ENCODE measurements at regions not wholly inside any gene's neighbourhood (a gene's known extent, or its start where the extent isn't known, plus 50 kb on each side); places are given as distances from the start of the nearest gene placed in this dataset.
"Not testable (repeated sequence)": the region's sequence is repeated elsewhere in the genome, so short reads cannot be mapped to it uniquely, and the experiment has no call there.

DNA sequence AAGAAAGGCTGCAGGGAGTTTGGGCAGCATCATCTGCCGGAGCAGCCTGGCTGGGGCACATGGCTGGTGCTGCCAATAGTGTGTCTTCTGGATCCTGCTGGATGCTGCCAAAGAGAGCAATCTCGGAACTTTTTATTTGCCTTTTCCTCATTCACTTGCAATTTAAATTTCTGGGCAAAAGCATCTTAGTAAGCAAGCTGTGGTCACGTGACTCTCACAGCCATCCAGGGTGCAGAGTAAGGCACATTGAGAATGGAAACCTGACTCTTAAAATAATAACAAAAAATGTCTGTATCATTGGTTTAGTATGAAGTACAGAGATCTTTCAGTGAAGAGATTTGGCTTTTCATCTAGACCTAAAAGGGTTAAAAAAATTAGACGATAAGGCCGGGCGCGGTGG is 910.3 kb downstream of the STIM2 start:
- DNase-seq: no peak

DNA sequence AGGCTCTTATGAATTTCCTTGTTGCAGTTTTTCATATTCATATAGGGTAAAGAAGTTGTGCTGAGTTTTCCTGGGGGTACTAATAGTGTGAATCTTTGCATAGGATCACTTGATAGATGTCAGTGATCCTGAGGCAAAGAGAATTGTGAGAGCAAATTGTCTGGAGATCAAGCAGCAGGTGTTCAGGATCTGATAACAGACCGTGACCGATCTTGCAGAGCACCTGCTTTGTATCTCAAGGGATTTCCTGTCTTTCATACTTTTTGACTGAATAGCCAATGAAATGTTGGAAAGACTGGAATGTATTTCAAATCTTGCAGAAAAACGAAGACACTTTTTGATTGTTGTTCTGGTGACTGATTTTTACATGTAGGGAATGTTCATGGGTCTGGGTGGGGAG is 914.5 kb downstream of the STIM2 start:
- peak in 1 of 2 experiments; percentile 14 for DNase-seq

DNA sequence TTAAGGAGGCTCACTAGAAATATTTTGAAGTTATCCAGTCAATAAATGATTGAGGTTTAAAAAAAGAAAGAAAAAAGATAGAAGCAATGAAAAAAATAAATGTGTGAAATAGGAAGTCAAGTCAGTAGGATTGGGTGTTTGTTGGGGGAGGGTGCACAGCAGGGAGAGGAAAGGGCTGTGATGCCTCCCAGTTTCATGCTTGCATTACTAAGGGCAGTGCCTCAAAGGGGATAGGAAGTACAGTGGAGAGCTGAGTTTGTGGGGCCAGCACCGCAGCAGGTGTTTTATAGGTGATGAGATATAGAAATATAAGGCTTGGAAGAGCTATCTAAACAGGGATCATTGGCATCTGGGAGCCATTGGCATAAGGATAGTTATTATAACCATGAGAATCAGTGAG is 919.2 kb downstream of the STIM2 start:
- DNase-seq: no peak

DNA sequence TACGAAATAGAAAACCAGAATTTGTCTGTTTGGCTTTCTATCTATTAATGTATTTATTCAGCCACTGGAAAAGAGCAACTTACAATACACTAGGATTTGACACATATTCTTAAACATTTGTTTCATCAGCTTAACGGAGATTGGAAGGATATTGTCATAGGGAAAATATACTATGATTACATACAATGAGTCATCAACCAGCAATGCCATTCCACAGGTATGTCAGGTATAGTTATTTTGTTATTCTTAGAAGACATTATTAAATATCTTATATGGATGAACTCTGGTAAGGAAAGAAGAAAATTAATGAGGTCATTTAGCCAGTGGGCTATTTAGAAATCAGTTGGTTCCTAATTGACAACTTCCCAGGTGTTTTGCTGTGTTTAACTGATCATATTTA is 926.6 kb downstream of the STIM2 start:
- DNase-seq: no peak

DNA sequence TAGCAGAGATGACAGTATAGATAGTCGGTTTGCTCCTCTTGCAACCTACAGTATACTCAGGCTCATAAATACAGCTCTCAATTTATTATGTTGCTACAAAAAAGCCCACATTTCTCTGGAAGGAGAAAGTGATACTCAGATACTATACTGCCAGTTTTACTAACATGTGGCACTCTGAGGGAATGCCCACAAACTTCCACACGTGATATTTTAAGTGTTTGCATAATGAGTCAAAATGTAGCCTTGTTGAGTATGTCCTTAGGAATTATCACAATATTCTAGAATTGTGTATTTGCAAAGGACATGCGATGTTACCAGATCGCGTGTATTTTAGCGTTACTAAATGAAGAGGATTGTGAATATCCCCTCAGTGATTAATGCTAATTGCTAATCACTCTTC is 929.1 kb downstream of the STIM2 start:
- DNase-seq: no peak

DNA sequence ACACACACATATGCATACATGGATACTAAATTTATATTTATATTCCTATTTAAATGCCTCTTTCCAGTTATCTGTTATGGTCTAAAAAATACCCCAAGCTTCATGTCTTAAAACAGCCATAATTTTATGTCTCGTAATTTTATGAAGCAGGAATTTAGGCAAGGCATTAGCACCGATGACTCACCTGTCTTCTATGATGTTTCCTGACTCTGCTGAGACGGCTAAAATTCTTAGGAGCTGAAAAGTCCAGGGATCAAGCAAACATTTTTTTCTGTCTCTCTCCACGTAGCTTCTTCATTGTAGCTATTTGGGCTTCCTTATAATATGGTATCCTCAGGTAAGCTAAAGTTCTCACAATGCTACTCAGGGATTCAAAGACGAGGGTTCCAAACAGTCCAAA is 930.3 kb downstream of the STIM2 start:
- no peak for DNase-seq

DNA sequence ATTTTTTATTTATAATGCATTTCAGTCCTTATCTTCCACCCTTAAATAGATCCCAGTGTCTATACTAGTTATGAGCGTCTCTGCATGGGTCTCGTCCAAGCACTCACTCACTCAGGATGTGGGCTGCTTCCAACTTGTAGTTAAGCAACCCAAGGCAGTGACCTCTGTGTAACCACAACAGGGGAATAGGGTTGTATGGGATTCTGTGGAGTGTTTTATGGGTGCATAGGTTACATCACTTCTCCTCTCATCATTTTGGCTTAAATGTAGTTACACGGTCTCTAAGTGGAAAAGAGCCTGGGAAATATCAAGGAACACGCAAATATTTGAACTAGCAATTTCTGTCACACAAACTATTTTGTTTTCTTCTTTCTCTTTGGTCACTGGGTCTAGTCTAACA is 931.0 kb downstream of the STIM2 start:
- no peak for DNase-seq

DNA sequence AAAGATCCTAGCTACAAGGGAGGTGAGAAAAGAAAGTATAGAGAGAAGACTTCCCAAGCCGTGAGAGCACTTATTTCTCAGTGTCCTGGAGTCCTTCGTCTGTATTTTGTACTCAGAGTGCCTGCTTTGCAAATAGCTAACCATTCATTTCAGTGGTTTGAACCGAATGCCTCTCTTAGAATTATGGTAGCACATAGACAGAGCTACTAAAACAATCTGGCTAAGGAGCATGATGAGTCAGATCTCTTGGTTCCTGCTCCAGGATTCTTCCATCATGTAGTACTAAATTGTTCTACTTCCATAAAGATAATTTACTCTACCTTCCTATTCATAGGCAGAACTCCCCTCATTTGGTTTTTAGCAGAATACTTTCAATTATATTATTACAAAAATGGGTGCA is 946.6 kb downstream of the STIM2 start:
- DNase-seq: no peak

DNA sequence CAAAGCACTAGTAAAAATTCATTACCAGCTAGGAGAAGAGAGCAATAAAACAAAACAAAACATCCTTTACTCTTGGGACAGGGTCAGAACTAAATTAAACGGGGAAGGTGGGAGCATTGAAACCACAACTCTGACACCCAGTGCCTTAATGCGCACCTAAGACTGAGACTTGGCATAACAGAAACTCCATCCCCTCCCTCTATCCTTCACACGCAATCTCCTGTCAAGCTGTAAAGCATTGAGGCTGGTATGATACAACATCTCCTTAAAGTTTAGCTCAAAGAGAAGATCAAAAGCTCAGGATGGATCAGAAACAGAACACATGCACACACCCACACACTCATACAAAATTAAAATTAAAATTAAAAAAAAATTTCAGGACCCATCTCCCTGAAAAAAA is 951.3 kb downstream of the STIM2 start:
- no peak for DNase-seq

DNA sequence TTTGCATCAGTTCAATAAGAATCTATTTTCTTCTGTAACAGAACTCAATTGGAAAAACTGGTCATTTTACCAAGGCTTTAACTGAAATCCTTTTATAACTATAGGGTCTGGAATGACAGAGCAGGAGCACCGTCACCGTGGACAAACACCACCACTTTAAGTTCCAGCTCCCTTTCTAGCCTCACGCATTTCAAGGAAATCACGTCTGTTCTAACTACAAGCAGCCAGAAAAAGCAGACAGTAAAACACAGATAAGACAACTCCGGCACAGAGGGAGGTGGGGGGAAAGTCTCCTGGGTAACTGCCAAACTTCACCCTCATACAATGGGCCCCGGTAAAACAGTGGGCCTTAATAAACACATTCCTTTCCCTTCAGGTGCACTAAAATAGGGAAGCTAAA is 952.6 kb downstream of the STIM2 start:
- DNase-seq: not testable (repeated sequence)

DNA sequence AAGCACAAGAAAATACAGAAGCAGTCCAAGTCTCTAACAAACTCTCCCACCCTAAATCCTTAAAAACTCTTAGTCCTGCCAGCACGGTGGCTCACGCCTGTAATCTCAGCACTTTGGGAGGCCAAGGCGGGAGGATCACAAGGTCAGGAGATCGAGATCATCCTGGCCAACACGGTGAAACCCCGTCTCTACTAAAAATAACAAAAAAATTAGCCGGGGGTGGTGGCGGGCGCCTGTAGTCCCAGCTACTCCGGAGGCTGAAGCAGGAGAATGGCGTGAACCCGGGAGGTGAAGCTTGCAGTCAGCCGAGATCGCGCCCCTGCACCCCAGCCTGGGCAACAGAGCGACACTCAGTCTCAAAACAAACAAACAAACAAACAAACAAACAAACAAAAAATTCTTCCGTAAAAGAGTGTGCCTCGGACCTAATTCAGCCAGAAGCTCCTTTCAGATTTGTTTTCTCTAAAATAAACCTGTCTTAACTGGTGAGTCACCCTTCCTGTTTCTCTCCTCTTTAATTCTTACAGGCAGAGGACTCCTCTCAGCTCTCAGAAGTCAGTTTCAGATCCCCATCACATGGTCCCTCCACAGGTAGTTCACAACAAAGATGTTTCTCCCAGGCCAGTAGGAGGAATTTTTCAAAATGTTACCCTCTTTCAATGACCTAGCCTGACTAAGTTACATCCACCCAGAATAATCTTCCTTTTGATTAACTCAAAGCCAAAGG is 953.2 kb downstream of the STIM2 start:
- not testable (repeated sequence) for DNase-seq

DNA sequence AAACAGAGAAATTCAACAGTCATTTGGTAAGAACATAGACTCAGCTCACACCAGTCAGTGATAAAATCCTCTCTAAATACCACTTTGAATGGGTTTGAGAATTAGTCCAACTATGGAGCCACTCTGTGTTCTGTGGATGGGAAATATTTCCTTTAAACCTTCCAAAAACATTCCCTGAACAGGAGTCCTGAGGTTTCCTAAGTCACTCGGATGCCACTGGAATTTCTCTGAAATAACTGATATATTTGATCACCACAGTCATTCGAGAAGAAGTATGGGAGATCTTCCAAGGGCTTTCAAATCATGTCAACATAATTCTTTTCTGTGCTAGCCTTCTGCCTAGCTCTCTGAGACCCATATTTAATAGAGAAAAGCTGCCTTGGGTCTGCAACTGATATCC is 958.6 kb downstream of the STIM2 start:
- DNase-seq: no peak

DNA sequence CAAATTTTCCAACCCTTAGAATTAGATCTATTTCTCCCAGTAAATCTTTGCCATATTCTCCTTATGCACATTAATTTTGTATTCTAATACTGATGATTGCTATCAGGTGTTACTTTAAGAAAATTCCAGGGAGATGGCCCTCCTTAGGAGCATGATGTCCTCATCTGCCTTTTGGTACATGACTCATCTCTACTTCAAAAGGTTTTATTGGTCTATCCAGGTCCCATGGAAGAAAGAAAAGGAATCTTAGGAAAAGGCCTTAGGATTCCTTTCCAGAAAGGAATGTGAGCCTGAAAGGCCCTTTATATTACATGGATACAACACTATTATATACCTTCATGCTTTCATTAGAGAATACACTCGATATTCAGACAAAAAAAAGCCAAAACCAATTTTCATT is 968.2 kb downstream of the STIM2 start:
- DNase-seq: no peak

DNA sequence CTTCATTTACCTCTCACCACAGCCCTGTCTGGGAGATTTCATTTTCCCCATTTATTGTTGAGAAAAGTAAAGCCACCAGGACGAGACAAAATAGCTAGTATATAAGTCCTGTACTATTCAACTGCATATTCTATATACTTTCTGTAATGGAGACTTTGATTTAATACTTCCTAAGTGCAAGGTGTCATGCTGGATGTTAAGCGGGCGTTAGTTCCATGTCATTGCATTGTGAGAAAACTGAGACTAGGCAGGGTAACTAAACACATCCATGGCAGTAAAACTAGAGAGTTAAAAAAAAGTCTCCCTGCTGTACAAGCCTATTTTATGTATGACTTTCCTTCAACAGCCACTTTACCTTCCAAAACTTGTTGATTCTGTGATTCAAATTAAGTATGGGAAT is 969.6 kb downstream of the STIM2 start:
- no peak for DNase-seq

DNA sequence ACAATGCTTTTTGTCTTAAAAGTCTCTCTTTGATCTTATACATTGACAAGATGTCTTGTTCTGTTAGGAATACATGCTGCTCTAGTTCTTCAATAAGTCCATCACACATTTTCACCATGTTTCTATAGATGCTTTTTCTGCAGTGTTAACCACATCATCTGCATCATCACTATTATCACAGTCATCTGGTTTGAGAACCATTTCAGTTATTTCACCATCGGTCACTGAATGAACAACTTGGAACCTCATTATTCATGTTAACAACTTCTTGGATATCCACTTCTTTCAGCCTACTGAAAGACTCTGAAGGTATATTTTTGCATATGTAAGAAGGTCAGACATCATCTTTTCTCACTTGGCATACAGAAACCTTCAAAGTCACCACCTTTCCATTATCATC is 975.2 kb downstream of the STIM2 start:
- DNase-seq: no peak

DNA sequence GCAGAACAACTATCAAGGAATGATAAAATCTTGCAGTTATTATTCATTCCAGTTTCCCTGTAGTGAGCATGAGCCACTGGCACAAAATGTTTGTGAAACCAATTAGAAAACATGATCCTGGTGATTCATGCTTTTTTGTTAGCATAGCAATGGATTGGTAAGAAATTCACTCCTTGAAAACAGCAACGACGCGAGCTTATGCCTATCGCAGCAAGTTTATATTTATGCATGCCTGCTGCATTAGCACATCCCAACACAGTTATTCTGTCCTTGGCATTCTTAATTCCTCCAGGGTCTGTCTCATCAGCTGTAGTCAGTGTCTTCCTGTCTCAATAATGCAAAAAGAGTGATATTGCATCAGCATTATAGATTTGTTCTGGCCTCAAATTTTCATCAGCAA is 975.9 kb downstream of the STIM2 start:
- DNase-seq: no peak

DNA sequence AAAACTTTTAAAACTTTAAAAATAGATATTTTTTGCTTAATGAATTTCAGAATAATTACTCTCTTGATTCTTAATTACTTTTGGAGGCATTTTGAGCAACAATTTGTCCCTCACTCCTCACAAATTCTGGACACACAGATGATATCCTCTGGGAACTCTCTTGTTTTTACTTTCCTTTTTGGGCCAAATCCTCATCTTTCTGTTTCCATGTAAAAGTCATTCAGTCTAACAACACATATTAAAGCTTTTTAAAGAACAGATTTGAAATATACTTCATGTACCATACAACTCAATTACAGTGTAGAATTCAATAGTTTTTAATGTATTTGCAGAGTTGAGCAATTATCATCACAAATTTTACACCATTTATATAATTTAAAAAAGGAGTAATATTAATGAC is 983.1 kb downstream of the STIM2 start:
- no peak for DNase-seq

DNA sequence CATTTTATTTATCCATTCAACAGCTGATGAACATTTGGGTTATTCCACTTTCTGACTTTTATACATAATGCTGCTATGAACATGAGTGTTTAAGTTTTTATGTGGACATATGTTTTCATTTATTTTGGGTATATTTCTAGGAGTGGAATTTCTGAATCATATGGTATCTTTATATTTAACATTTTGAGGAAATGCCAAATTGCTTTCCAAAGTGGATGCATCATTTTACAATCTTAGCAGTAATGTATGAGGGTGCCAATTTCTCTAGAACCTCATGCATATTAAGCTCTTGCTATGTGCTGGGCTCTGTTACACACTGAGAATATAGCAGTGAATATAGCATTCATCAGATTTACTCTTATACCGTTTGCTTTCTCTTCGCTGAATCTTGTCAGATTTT is 983.7 kb downstream of the STIM2 start:
- no peak for DNase-seq

DNA sequence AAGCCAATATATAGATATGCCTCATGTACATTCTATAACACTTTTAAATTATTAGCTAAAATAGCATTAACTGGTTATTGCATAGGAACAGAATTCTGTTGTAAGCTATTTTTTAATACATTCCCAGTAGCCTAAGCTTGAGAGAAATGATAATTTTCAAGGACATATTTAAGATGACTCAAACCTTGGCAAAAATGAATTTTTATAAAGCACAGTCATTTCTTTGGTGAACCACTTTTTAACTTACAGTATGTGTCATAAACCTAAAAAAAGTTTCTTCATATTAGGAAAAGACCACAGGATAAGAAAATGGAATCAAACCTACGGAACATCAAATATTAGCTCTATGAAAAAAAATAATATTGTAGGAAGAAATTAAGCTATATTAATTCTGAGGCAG is 986.3 kb downstream of the STIM2 start:
- DNase-seq: no peak

DNA sequence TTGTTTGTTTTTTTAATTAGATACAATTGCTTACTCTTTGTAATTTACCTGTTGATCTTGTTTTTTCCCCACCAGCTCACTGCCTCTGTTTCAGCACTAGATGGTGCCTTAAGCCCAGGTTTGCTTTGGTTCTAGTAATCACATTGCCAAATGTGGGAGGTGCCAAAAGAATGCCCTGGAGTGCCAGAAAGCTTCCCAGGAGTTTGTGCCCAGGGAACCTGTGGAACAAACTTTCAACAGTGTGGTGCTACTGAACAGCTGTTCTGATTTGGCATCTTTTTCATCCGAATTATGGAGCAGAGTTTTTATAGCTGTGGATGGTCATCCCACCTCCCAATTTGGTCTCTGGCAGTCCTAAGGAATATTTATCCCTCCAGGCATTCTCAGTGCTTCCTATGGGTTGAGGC is 1000.7 kb downstream of the STIM2 start:
- DNase-seq: peak; percentile 61 to 75

DNA sequence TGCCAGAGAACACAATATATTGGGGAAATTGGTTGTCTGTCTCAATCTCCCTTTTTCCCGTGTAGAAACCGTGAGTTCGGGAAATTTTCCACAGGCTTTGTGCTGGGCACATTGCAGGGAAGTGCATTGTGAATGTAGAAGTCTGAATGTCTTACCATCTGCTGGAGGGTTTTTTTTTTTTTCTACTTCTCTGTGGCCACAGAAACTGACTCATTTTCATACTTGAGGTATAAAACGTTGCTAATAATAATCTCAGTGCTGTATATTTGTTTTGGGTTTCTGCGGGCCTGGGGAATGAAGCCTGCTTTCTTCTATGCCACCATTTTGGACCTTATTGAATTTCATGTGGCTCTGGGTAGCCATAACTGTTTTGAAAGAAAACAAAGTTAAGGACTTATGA is 1001.2 kb downstream of the STIM2 start:
- no peak for DNase-seq

DNA sequence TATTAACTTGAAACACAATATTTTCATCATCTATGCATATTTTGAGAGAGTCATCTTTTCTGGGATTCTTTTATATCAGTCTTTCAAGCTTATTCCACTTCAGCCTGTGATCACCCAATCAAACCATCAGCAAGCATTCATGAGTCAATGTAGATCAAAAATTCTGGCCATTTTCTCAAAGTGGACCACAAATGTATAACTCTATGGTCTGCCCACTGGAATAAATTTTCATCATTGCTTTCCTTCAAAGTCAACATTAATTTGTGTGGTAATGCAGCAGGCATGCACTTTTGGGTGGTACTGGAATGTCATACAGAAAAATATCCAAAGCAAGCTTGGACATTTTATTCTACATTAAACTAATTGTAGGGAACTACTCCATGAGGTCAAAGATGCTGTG is 1013.0 kb downstream of the STIM2 start:
- no peak for DNase-seq

DNA sequence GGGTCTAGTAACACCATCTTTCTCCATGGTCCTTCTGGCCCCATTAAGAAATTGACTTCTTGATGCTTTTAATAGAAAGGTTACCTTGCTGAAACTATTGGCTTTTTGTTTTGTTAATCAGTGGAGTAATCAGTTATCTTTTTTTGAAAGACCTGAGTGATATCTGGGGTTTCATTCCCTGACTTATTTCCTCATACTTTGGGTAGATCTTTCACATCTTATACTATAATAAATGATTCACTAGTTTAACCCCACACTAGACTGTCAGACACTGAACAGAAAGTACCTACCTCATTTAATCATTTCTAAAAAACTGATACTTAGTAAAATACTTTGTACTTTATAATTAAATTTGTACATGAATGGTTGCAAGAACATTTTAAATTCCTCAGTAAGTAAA is 1021.1 kb downstream of the STIM2 start:
- no peak for DNase-seq

DNA sequence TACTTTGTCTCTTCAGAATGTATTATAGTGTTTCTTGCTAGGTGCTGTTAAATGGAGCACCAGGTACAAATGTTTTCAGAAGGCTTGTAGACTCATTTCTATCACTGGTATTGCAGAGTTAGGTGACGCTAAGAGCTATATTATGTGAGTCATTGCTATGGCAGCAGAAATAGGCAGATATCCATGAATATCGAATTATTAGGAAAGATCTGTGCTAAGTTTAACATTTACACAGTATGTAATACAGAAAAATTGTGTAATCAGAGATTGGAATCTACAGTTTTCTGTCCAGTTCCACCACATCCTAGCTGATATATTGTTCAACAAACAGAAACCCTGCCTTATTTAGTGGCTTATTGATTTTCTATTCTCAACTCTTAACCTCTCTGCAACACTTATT is 1025.5 kb downstream of the STIM2 start:
- DNase-seq: no peak

DNA sequence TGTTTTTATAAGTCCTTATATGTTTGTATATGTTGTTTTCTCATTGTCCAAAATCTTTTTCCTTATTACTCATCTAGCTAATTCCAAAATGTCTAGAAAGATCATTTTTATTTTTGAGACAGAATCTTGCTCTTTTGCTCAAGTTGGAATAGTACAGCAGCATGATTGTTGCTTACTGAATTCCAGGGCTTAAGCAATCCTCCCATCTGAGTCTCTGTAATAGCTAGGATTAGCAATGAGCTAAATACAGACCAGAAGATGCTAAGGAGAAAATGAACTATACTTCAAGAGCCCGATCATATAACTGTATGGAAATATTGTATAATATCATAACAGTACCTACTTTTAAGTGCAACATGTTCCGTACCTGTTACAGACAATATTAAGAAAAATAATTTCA is 1027.0 kb downstream of the STIM2 start:
- no peak for DNase-seq

DNA sequence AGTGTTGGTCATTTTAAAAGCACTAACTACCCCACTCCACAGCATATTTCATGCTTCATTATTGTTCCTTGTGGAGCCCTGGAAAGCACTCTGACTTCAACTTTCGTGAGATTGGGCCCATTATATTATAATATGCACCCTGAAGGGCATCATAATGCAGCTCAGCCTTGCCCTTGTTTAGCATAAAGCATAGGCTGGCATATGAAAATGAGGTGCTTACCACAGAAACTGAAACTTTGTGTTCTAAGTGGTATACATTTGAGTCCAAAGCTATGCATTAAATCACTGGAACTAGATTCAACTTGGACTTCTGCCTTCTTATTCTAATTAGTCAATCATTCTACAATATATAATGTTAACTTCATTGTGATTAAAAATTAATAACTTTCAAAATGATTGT is 1027.9 kb downstream of the STIM2 start:
- DNase-seq: no peak

Measured in NCI-H2081 (cell line).